HEK293 (cell line): ENCODE measurements at regions not wholly inside any gene's neighbourhood (a gene's known extent, or its start where the extent isn't known, plus 50 kb on each side); places are given as distances from the start of the nearest gene placed in this dataset.
A peak's percentile ranks its signal among the peaks of the same experiment; 100 is the strongest.

Experiments
- CTCF ChIA-PET: fragments of 350-600 bp; formaldehyde crosslinking; extraction: SDS; loops from one replicate; lab custom pipeline; 2021; ENCODE audit warnings: antibody characterized with exemption; lab: Yijun Ruan, JAX
- POLR2A ChIA-PET: fragments of 300-600 bp; formaldehyde crosslinking; extraction: SDS; loops from one replicate; lab custom pipeline; 2020; ENCODE audit warnings: antibody characterized with exemption, inconsistent platforms; lab: Yijun Ruan, JAX
- H3K27ac ChIP-seq: fragments of 200-500 bp; sonication (Bioruptor generic); 2 replicates; pipeline ENCODE4 v1.5.1; 2014; ENCODE audit warnings: low read depth, low read length, control low read depth, inconsistent platforms; ENCODE audit errors: extremely low read depth
- H3K36me3 ChIP-seq, 2 experiments: fragments of 200-500 bp in 1 of 2; sonication (Bioruptor generic) in 1 of 2; 1 replicate in 1 of 2; 2 replicates in 1 of 2; pipeline ENCODE4 v1.5.1; 2014 to 2017; ENCODE audit warnings: inconsistent platforms in 2 of 2, low read length in 2 of 2; ENCODE audit not compliant: control insufficient read depth in 2 of 2, insufficient read depth in 1 of 2
- H3K4me1 ChIP-seq: fragments of 200-500 bp; sonication (Bioruptor generic); 2 replicates; pipeline ENCODE4 v1.5.1; 2014; ENCODE audit warnings: mild to moderate bottlenecking, low read length, inconsistent platforms; ENCODE audit not compliant: control insufficient read depth, insufficient read depth
- H3K4me3 ChIP-seq: 2 replicates; pipeline ENCODE4 v1.5.1; 2011; ENCODE audit warnings: low read depth, mild to moderate bottlenecking, control low read depth, low read length, moderate library complexity
- H3K9me3 ChIP-seq: fragments of 200-500 bp; sonication (Bioruptor generic); 2 replicates; pipeline ENCODE4 v1.5.1; 2014; ENCODE audit warnings: low read depth, low read length, inconsistent platforms; ENCODE audit not compliant: control insufficient read depth, insufficient read depth
- HOXD13 ChIP-seq: sonication (generic); formaldehyde crosslinking; IDR thresholded peaks from 2 replicates; pipeline ENCODE4 v1.8.0; 2022; ENCODE audit warnings: missing genetic modification reagents, borderline replicate concordance
- PRDM1 ChIP-seq: fragments of 450-650 bp; formaldehyde crosslinking; IDR thresholded peaks from 2 replicates; pipeline ENCODE4; 2016; ENCODE audit warnings: missing biosample characterization, missing genetic modification characterization
- SETDB1 ChIP-seq: IDR thresholded peaks from one replicate; pipeline ENCODE4 v1.6.1; 2017; ENCODE audit warnings: mild to moderate bottlenecking, low read length, moderate library complexity, mixed read lengths; ENCODE audit not compliant: insufficient read length
- SP7 ChIP-seq: fragments of 450-650 bp; formaldehyde crosslinking; IDR thresholded peaks from 2 replicates; pipeline ENCODE4 v1.5.1; 2016; ENCODE audit warnings: missing biosample characterization, missing genetic modification characterization
- TRIM28 ChIP-seq: IDR thresholded peaks from 2 replicates; pipeline ENCODE4 v1.6.1; 2011; ENCODE audit warnings: low read length, control low read depth, borderline replicate concordance
- ZFP37 ChIP-seq: fragments of 450-650 bp; formaldehyde crosslinking; IDR thresholded peaks from 2 replicates; pipeline ENCODE4 v1.5.1; 2016; ENCODE audit warnings: missing biosample characterization, missing genetic modification characterization
- ZNF221 ChIP-seq: fragments of 450-650 bp; formaldehyde crosslinking; IDR thresholded peaks from 2 replicates; pipeline ENCODE4 v1.5.1; 2017; ENCODE audit warnings: missing biosample characterization, missing genetic modification characterization, borderline replicate concordance
- ZNF350 ChIP-seq: fragments of 450-650 bp; formaldehyde crosslinking; IDR thresholded peaks from 2 replicates; pipeline ENCODE4 v1.5.0; 2017; ENCODE audit warnings: missing biosample characterization, mild to moderate bottlenecking, missing genetic modification characterization
- ZNF354C ChIP-seq: fragments of 450-650 bp; formaldehyde crosslinking; IDR thresholded peaks from 2 replicates; pipeline ENCODE4 v1.5.1; 2016; ENCODE audit warnings: missing biosample characterization, missing genetic modification characterization, low read depth, borderline replicate concordance
- ZNF404 ChIP-seq: fragments of 450-650 bp; formaldehyde crosslinking; IDR thresholded peaks from 2 replicates; pipeline ENCODE4 v1.5.1; 2017; ENCODE audit warnings: missing biosample characterization, missing genetic modification characterization
- ZNF426 ChIP-seq: fragments of 450-650 bp; formaldehyde crosslinking; IDR thresholded peaks from 2 replicates; pipeline ENCODE4 v1.5.1; 2017; ENCODE audit warnings: missing biosample characterization, missing genetic modification characterization, mild to moderate bottlenecking, inconsistent platforms, moderate library complexity
- ZNF501 ChIP-seq: fragments of 450-650 bp; formaldehyde crosslinking; IDR thresholded peaks from 2 replicates; pipeline ENCODE4 v1.5.1; 2016; ENCODE audit warnings: missing biosample characterization, missing genetic modification characterization
- ZNF514 ChIP-seq: fragments of 450-650 bp; formaldehyde crosslinking; IDR thresholded peaks from 2 replicates; pipeline ENCODE4 v1.5.1; 2016; ENCODE audit warnings: missing biosample characterization, missing genetic modification characterization
- ZNF555 ChIP-seq: fragments of 450-650 bp; formaldehyde crosslinking; conservative IDR thresholded peaks from 2 replicates; pipeline ENCODE4 v1.5.1; 2017; ENCODE audit warnings: missing biosample characterization, mild to moderate bottlenecking, missing genetic modification characterization, inconsistent platforms
- ZNF600 ChIP-seq: fragments of 450-650 bp; formaldehyde crosslinking; IDR thresholded peaks from 2 replicates; pipeline ENCODE4 v1.5.1; 2016; ENCODE audit warnings: missing biosample characterization, missing genetic modification characterization
- ZNF639 ChIP-seq: fragments of 450-650 bp; formaldehyde crosslinking; IDR thresholded peaks from 2 replicates; pipeline ENCODE4 v1.5.1; 2016; ENCODE audit warnings: missing biosample characterization, missing genetic modification characterization
- ZNF704 ChIP-seq: fragments of 450-650 bp; formaldehyde crosslinking; IDR thresholded peaks from 2 replicates; pipeline ENCODE4 v1.5.1; 2016; ENCODE audit warnings: missing biosample characterization, missing genetic modification characterization
- ZNF747 ChIP-seq: fragments of 450-650 bp; formaldehyde crosslinking; IDR thresholded peaks from 2 replicates; pipeline ENCODE4 v1.5.1; 2016; ENCODE audit warnings: missing biosample characterization, missing genetic modification characterization
- ZNF837 ChIP-seq: fragments of 450-650 bp; formaldehyde crosslinking; IDR thresholded peaks from 2 replicates; pipeline ENCODE4 v1.5.1; 2016; ENCODE audit warnings: missing biosample characterization, missing genetic modification characterization
- ZNF843 ChIP-seq: fragments of 450-650 bp; formaldehyde crosslinking; IDR thresholded peaks from 2 replicates; pipeline ENCODE4 v1.5.1; 2016; ENCODE audit warnings: missing biosample characterization, missing genetic modification characterization
- ZSCAN4 ChIP-seq: fragments of 450-650 bp; formaldehyde crosslinking; IDR thresholded peaks from 2 replicates; pipeline ENCODE4 v1.5.1; 2017; ENCODE audit warnings: missing biosample characterization, missing genetic modification characterization
- TF ChIP-seq, protein P1 (sequence below): fragments of 450-650 bp; formaldehyde crosslinking; IDR thresholded peaks from 2 replicates; pipeline ENCODE4 v1.5.1; 2016; ENCODE audit warnings: missing biosample characterization, missing genetic modification characterization, low read depth

- TF ChIP-seq, protein P1, sequence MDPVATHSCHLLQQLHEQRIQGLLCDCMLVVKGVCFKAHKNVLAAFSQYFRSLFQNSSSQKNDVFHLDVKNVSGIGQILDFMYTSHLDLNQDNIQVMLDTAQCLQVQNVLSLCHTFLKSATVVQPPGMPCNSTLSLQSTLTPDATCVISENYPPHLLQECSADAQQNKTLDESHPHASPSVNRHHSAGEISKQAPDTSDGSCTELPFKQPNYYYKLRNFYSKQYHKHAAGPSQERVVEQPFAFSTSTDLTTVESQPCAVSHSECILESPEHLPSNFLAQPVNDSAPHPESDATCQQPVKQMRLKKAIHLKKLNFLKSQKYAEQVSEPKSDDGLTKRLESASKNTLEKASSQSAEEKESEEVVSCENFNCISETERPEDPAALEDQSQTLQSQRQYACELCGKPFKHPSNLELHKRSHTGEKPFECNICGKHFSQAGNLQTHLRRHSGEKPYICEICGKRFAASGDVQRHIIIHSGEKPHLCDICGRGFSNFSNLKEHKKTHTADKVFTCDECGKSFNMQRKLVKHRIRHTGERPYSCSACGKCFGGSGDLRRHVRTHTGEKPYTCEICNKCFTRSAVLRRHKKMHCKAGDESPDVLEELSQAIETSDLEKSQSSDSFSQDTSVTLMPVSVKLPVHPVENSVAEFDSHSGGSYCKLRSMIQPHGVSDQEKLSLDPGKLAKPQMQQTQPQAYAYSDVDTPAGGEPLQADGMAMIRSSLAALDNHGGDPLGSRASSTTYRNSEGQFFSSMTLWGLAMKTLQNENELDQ, result no peak
Measured at GRCh38 chr18:25453556-25454269, 101.7 kb upstream of the ZNF521 start (continued).

GRCh38 chr18:25451077-25451658, 99.2 kb upstream of the ZNF521 start:
- ChIA-PET POLR2A (no interaction called here), CTCF (no interaction called here)
- TF ChIP-seq SETDB1, result peak; percentile 94
- peak; percentile 100 for TF ChIP-seq ZFP37 (tag by site-specific recombination)
- no peak for TF ChIP-seq TRIM28
- no peak for TF ChIP-seq ZNF350 (tag by site-specific recombination)
- TF ChIP-seq, all 188 proteins: peak for 2

GRCh38 chr18:25449046-25449445, 97.1 kb upstream of the ZNF521 start:
- Histone ChIP-seq H3K36me3 (no peaks in the 10 kb centered on the region), H3K4me1 (no peaks in the 10 kb centered on the region), H3K27ac (no peak overlapping the region), H3K4me3 (no peak overlapping the region), H3K9me3 (no peaks in the 10 kb centered on the region)
- ChIA-PET CTCF (no interaction called here), POLR2A (no interaction called here)
- TF ChIP-seq ZNF221 (tag by site-specific recombination) (no peak), ZNF514 (tag by site-specific recombination) (no peak), ZNF555 (tag by site-specific recombination) (no peak), ZNF600 (no peak), ZNF704 (tag by site-specific recombination) (no peak), ZNF501 (tag by site-specific recombination) (no peak), ZNF426 (no peak), ZSCAN4 (no peak), PRDM1 (tag by site-specific recombination) (no peak), ZNF843 (tag by site-specific recombination) (no peak), ZNF354C (tag by site-specific recombination) (no peak), ZNF747 (tag by site-specific recombination) (no peak), ZNF837 (tag by site-specific recombination) (no peak), HOXD13 (CRISPR knock-in tag) (no peak), TRIM28 (no peak), ZNF404 (no peak), ZNF639 (tag by site-specific recombination) (no peak), SP7 (no peak)

More at GRCh38 chr18:25451077-25451658, 99.2 kb upstream of the ZNF521 start:
- H3K36me3 ChIP-seq, result no peaks in the 10 kb centered on the region
- H3K4me3 ChIP-seq, result no peak overlapping the region
- H3K4me1 ChIP-seq, result no peaks in the 10 kb centered on the region
- H3K27ac ChIP-seq, result no peak overlapping the region
- no peaks in the 10 kb centered on the region for H3K9me3 ChIP-seq
